ENCODE measurements at regions not wholly inside any gene's neighbourhood (a gene's known extent, or its start where the extent isn't known, plus 50 kb on each side); places are given as distances from the start of the nearest gene placed in this dataset.
"Not testable (repeated sequence)": the region's sequence is repeated elsewhere in the genome, so short reads cannot be mapped to it uniquely, and the experiment has no call there.

DNA sequence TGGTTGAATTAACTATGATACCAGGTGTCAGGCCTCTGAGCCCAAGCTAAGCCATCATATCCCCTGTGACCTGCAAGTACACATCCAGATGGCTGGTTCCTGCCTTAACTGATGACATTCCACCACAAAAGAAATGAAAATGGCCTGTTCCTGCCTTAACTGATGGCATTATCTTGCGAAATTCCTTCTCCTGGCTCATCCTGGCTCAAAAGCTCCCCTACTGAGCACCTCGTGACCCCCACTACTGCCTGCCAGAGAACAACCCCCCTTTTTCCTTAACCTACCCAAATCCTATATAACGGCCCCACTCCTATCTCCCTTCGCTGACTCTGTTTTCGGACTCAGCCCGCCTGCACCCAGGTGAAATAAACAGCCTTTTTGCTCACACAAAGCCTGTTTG, 1671.4 kb downstream of the C4orf33 start:
- dilution Hi-C loops (cut with HindIII; ENCODE audit: low sequenced_read_pairs, unreplicated experiment); BruUV-seq (replicated peaks): not testable (repeated sequence)
- 50% methylated on average over 6 of the region's 6 CpGs; no CpG with 5 or more reads in 1 of the 2 experiments for WGBS, 2 experiments (ENCODE audit: extremely low coverage in 2 of 2, insufficient read length in 1 of 2)

DNA sequence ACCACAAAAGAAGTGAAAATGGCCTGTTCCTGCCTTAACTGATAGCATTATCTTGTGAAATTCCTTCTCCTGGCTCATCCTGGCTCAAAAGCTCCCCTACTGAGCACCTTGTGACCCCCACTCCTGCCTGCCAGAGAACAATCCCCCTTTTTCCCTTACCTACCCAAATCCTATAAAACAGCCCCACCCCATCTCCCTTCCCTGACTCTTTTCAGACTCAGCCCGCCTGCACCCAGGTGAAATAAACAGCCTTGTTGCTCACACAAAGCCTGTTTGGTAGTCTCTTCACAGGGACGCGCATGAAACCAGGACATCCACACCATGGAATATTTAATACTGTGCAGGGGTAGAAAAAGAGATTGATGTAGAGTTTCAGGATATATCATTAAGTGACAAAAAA, 1677.0 kb downstream of the C4orf33 start:
- H2AK5ac ChIP-seq (ENCODE audit: low read depth, low read length); H2AFZ ChIP-seq (replicated peaks; ENCODE audit: low read length, poor library complexity); H2BK5ac ChIP-seq (ENCODE audit: low read depth, low read length, poor library complexity, severe bottlenecking); H3K4me1 ChIP-seq (ENCODE audit: control insufficient read depth, insufficient read depth, low read length); H3K4ac ChIP-seq (ENCODE audit: low read depth, low read length); H3K4me3 ChIP-seq (ENCODE audit: insufficient read depth, low read depth, low read length); H2BK15ac ChIP-seq (ENCODE audit: low read depth, low read length); intact Hi-C loops (cut with micrococcal nuclease); dilution Hi-C loops (cut with HindIII; ENCODE audit: low sequenced_read_pairs, unreplicated experiment); H4K91ac ChIP-seq (ENCODE audit: insufficient read depth, low read depth, low read length); H4K8ac ChIP-seq (ENCODE audit: low read depth in 2 of 2, low read length in 2 of 2); CTCF ChIA-PET; H3K79me1 ChIP-seq (ENCODE audit: low read depth in 1 of 2, low read length in 2 of 2); H2BK120ac ChIP-seq (ENCODE audit: low read depth, low read length); H3K4me2 ChIP-seq (ENCODE audit: low read depth, low read length); H3K56ac ChIP-seq (ENCODE audit: extremely low read depth, insufficient read depth, low read length); H2AK9ac ChIP-seq (replicated peaks; ENCODE audit: low read depth, low read length, poor library complexity); H3K18ac ChIP-seq (ENCODE audit: low read depth, low read length); H3K36me3 ChIP-seq (ENCODE audit: control insufficient read depth, insufficient read depth, low read length); H3K27me3 ChIP-seq (ENCODE audit: control insufficient read depth, insufficient read depth, low read length); H3K23ac ChIP-seq (ENCODE audit: low read depth, low read length); H4K20me1 ChIP-seq (ENCODE audit: insufficient read depth, low read length); H2BK20ac ChIP-seq (ENCODE audit: low read depth, low read length); H4K5ac ChIP-seq (ENCODE audit: low read depth, low read length); H3K14ac ChIP-seq (replicated peaks; ENCODE audit: low read depth, low read length); H3K9me3 ChIP-seq (ENCODE audit: control insufficient read depth, insufficient read depth, low read length); ATAC-seq (ENCODE audit: low read depth); H3K9ac ChIP-seq (ENCODE audit: low read depth, low read length); POLR2A ChIA-PET (ENCODE audit: unreplicated experiment); H3K27ac ChIP-seq (ENCODE audit: insufficient read depth, low read length); H3K9me1 ChIP-seq (ENCODE audit: insufficient read depth, low read length); in situ Hi-C loops (cut with MboI; ENCODE audit: low sequenced_read_pairs); BruUV-seq (replicated peaks); DNase-seq: not testable (repeated sequence)
- WGBS, 2 experiments (ENCODE audit: extremely low coverage in 2 of 2, insufficient read length in 1 of 2): no CpG with 5 or more reads among the region's 3 CpGs

More for the DNA sequence above, 1671.4 kb downstream of the C4orf33 start:
- H3K27ac ChIP-seq (ENCODE audit: insufficient read depth, low read length); in situ Hi-C loops (cut with MboI; ENCODE audit: low sequenced_read_pairs); POLR2A ChIA-PET (ENCODE audit: unreplicated experiment); H3K18ac ChIP-seq (ENCODE audit: low read depth, low read length); H4K5ac ChIP-seq (ENCODE audit: low read depth, low read length); H2AK5ac ChIP-seq (ENCODE audit: low read depth, low read length); H3K56ac ChIP-seq (ENCODE audit: extremely low read depth, insufficient read depth, low read length); H3K4ac ChIP-seq (ENCODE audit: low read depth, low read length); H4K20me1 ChIP-seq (ENCODE audit: insufficient read depth, low read length); H2AK9ac ChIP-seq (replicated peaks; ENCODE audit: low read depth, low read length, poor library complexity); H4K91ac ChIP-seq (ENCODE audit: insufficient read depth, low read depth, low read length); H2BK120ac ChIP-seq (ENCODE audit: low read depth, low read length); H3K4me1 ChIP-seq (ENCODE audit: control insufficient read depth, insufficient read depth, low read length); H3K9ac ChIP-seq (ENCODE audit: low read depth, low read length); DNase-seq; H3K23ac ChIP-seq (ENCODE audit: low read depth, low read length); H3K79me1 ChIP-seq (ENCODE audit: low read depth in 1 of 2, low read length in 2 of 2); H2BK15ac ChIP-seq (ENCODE audit: low read depth, low read length); H3K9me1 ChIP-seq (ENCODE audit: insufficient read depth, low read length); H3K9me3 ChIP-seq (ENCODE audit: control insufficient read depth, insufficient read depth, low read length); H2AFZ ChIP-seq (replicated peaks; ENCODE audit: low read length, poor library complexity); H3K4me2 ChIP-seq (ENCODE audit: low read depth, low read length); H3K36me3 ChIP-seq (ENCODE audit: control insufficient read depth, insufficient read depth, low read length); CTCF ChIA-PET; H3K4me3 ChIP-seq (ENCODE audit: insufficient read depth, low read depth, low read length); H3K14ac ChIP-seq (replicated peaks; ENCODE audit: low read depth, low read length); intact Hi-C loops (cut with micrococcal nuclease); H3K27me3 ChIP-seq (ENCODE audit: control insufficient read depth, insufficient read depth, low read length); H2BK20ac ChIP-seq (ENCODE audit: low read depth, low read length); H2BK5ac ChIP-seq (ENCODE audit: low read depth, low read length, poor library complexity, severe bottlenecking); ATAC-seq (ENCODE audit: low read depth); H4K8ac ChIP-seq (ENCODE audit: low read depth in 2 of 2, low read length in 2 of 2): not testable (repeated sequence)

All from IMR-90 (cell line).